GM23338 (cell line): ENCODE measurements at regions not wholly inside any gene's neighbourhood (a gene's known extent, or its start where the extent isn't known, plus 50 kb on each side); places are given as distances from the start of the nearest gene placed in this dataset.
"Not testable (repeated sequence)": the region's sequence is repeated elsewhere in the genome, so short reads cannot be mapped to it uniquely, and the experiment has no call there.

Experiments
- ATAC-seq: fragments of 200-7000 bp; cut with Tn5 transposase; 3 replicates; pipeline ENCODE4 v1.9.1; 2020
- DNase-seq: peaks from one replicate; pipeline ENCODE4 v3.0.0-alpha.2; 2015; ENCODE audit warnings: low spot score
- H2AFZ ChIP-seq: fragments of 200-600 bp; sonication (generic); 2 replicates; pipeline ENCODE4 v1.8.0; 2016; ENCODE audit warnings: antibody characterized with exemption, mild to moderate bottlenecking, moderate library complexity
- H3F3A ChIP-seq: fragments of 200-600 bp; sonication (generic); replicated peaks from 2 replicates; pipeline ENCODE4 v1.8.0; 2017; ENCODE audit warnings: antibody characterized with exemption, mixed run types, low read depth
- H3K27ac ChIP-seq: fragments of 200-600 bp; sonication (generic); 2 replicates; pipeline ENCODE4 v1.6.1; 2016; ENCODE audit warnings: low read depth
- H3K27me3 ChIP-seq: fragments of 200-600 bp; sonication (generic); 2 replicates; pipeline ENCODE4 v1.8.0; 2016; ENCODE audit warnings: mild to moderate bottlenecking, mixed run types, moderate library complexity; ENCODE audit not compliant: insufficient read depth
- H3K36me3 ChIP-seq: fragments of 200-600 bp; sonication (generic); 2 replicates; pipeline ENCODE4 v1.8.0; 2016; ENCODE audit warnings: mild to moderate bottlenecking; ENCODE audit not compliant: insufficient read depth
- H3K4me1 ChIP-seq: fragments of 200-600 bp; sonication (generic); 2 replicates; pipeline ENCODE4 v1.8.0; 2016; ENCODE audit warnings: mild to moderate bottlenecking, moderate library complexity; ENCODE audit not compliant: insufficient read depth
- H3K4me2 ChIP-seq: fragments of 200-600 bp; sonication (generic); 2 replicates; pipeline ENCODE4 v1.7.1; 2017; ENCODE audit warnings: mixed run types
- H3K4me3 ChIP-seq: fragments of 200-600 bp; sonication (generic); 2 replicates; pipeline ENCODE4 v1.6.1; 2016; ENCODE audit warnings: mixed run types
- H3K79me2 ChIP-seq: fragments of 200-600 bp; sonication (generic); replicated peaks from 2 replicates; pipeline ENCODE4 v1.8.0; 2017; ENCODE audit warnings: mild to moderate bottlenecking; ENCODE audit not compliant: insufficient read depth
- H3K9me2 ChIP-seq: fragments of 200-600 bp; sonication (generic); 2 replicates; pipeline ENCODE4 v1.8.0; 2017; ENCODE audit not compliant: insufficient read depth
- H4K20me1 ChIP-seq: fragments of 200-600 bp; sonication (generic); replicated peaks from 2 replicates; pipeline ENCODE4 v1.8.0; 2017; ENCODE audit warnings: mild to moderate bottlenecking; ENCODE audit not compliant: insufficient read depth
- H3K27ac Mint-ChIP-seq: 2 replicates; pipeline ENCODE4 v1.8.0; 2020; ENCODE audit warnings: inconsistent platforms, mild to moderate bottlenecking, moderate library complexity, mixed read lengths
- H3K27me3 Mint-ChIP-seq: 3 replicates; pipeline ENCODE4 v1.8.0; 2022; ENCODE audit warnings: low read depth, mild to moderate bottlenecking, moderate library complexity, mixed read lengths, inconsistent platforms; ENCODE audit not compliant: insufficient read depth, poor library complexity
- H3K36me3 Mint-ChIP-seq: 3 replicates; pipeline ENCODE4 v1.8.0; 2021; ENCODE audit warnings: low read depth, mild to moderate bottlenecking, inconsistent platforms, moderate library complexity, mixed read lengths
- H3K4me1 Mint-ChIP-seq: 3 replicates; pipeline ENCODE4 v1.8.0; 2020; ENCODE audit warnings: mild to moderate bottlenecking, inconsistent platforms, mixed read lengths
- H3K4me3 Mint-ChIP-seq: 3 replicates; pipeline ENCODE4 v1.8.0; 2021; ENCODE audit warnings: moderate library complexity, mild to moderate bottlenecking, inconsistent platforms, mixed read lengths
- H3K9me3 Mint-ChIP-seq: 3 replicates; pipeline ENCODE4 v1.8.0; 2020; ENCODE audit warnings: moderate library complexity, mild to moderate bottlenecking, inconsistent platforms, mixed read lengths
- ETS1 ChIP-seq: IDR thresholded peaks from 2 replicates; pipeline ENCODE4 v1.6.1; 2016; ENCODE audit warnings: antibody characterized with exemption
- REST ChIP-seq: IDR thresholded peaks from one replicate; pipeline ENCODE4 v1.6.1; 2018; ENCODE audit warnings: antibody characterized with exemption; ENCODE audit not compliant: unreplicated experiment
- STAT1 ChIP-seq: IDR thresholded peaks from one replicate; pipeline ENCODE4 v1.6.1; 2016; ENCODE audit warnings: antibody characterized with exemption; ENCODE audit not compliant: unreplicated experiment

DNA sequence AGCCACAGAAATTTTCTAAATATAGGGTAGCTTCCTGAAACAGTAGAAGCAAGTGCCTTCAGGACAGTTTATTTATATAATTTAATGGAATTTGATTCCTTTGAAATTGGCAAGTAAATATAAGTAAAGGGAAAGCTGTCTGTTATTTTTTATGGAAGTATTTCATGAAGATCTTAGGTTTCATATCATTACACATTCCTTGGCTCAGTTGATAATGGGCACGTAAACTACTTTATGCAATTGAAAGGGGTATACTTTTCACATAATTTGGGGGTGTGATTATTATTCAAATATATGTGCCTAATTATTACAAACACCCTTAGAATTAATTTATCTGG, 71.1 kb upstream of the RAP1B start (continued):
- TF ChIP-seq REST (no peak), ETS1 (no peak), STAT1 (no peak)

DNA sequence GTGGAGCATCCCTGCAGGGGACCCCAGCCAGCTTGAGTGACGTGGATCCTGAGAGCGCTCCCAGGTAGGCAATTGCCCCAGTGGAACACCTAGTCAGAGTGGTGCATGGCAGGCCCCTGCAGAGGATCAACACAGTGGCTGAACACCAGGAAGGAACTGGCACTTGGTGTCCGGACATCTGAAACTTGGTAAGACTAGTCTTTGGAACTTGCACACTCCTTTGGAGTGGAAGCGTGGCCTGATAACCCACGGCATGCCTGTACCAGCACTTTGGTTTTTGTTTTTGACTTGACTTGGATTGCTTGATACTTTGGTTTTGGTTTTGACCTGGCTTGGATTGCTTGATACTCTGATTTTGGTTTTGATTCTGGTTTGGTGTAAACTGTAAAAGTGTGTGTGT, 69.9 kb upstream of the RAP1B start:
- H3K36me3 Mint-ChIP-seq, result peaks cover 23% of the 10 kb centered on the region
- H4K20me1 ChIP-seq, H2AFZ ChIP-seq, ATAC-seq, H3K27me3 Mint-ChIP-seq, H3K4me1 ChIP-seq, H3K27me3 ChIP-seq, H3K27ac Mint-ChIP-seq, H3K4me3 ChIP-seq, DNase-seq, H3K36me3 ChIP-seq, H3K4me3 Mint-ChIP-seq, H3F3A ChIP-seq, H3K4me2 ChIP-seq, H3K79me2 ChIP-seq, H3K9me2 ChIP-seq, H3K27ac ChIP-seq: not testable (repeated sequence)
- H3K9me3 Mint-ChIP-seq, result peaks cover 30% of the 10 kb centered on the region
- peaks cover 15% of the 10 kb centered on the region; the same call in 2 of the 3 replicates for H3K4me1 Mint-ChIP-seq

- not testable (repeated sequence) for H3K4me1 Mint-ChIP-seq, H3K4me3 ChIP-seq, H2AFZ ChIP-seq, H3K27ac ChIP-seq, DNase-seq, H3K79me2 ChIP-seq, H3K9me2 ChIP-seq, ATAC-seq, H3K4me3 Mint-ChIP-seq, H3K27me3 Mint-ChIP-seq, H3K36me3 ChIP-seq, H3K4me2 ChIP-seq, H3K27ac Mint-ChIP-seq, H3K27me3 ChIP-seq, H4K20me1 ChIP-seq, H3K4me1 ChIP-seq, H3F3A ChIP-seq
- Mint-ChIP-seq H3K36me3 (peaks cover 21% of the 10 kb centered on the region), H3K9me3 (peaks cover 29% of the 10 kb centered on the region)
Measured at GRCh38 chr12:68547318-68547717, 63.4 kb upstream of the RAP1B start.

DNA sequence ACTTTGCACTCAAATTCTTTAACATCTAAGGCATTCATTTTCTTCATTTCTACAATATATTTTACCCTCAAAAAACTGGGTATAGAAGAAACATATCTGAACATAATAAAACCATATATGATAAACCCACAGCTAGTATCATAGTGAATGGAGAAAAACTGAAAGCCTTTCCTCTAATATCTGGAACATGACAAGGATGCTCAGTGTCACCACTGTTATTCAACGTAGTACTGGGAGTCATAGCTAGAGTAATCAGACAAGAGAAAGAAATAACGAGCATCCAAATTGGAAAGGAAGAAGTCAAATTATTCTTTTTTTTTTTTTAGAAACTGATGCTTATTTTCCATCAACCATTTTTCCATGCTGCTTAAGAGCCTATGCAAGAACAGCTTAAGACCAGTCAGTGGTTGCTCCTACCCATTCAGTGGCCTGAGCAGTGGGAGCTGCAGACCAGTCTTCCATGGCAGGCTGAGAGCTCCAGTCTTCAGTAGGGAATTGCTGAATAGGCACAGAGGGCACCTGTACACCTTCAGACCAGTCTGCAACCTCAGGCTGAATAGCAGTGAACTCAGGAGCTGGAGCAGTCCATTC, 58.0 kb upstream of the RAP1B start:
- not testable (repeated sequence) for H3K27me3 Mint-ChIP-seq, H3K4me2 ChIP-seq, DNase-seq, H3K79me2 ChIP-seq, H3K27ac Mint-ChIP-seq, H4K20me1 ChIP-seq, H3K27me3 ChIP-seq, H3K4me1 ChIP-seq, H3F3A ChIP-seq, H2AFZ ChIP-seq, H3K36me3 ChIP-seq, H3K4me1 Mint-ChIP-seq, H3K4me3 Mint-ChIP-seq, H3K9me2 ChIP-seq, ATAC-seq, H3K27ac ChIP-seq, H3K4me3 ChIP-seq
- Mint-ChIP-seq H3K9me3 (peaks cover 16% of the 10 kb centered on the region), H3K36me3 (peaks cover 11% of the 10 kb centered on the region)
